ENCODE measurements at regions not wholly inside any gene's neighbourhood (a gene's known extent, or its start where the extent isn't known, plus 50 kb on each side); places are given as distances from the start of the nearest gene placed in this dataset.
A peak's percentile ranks its signal among the peaks of the same experiment; 100 is the strongest.

GRCh38 chr17:77464988-77465357, 324.2 kb downstream of the SEC14L1 start:
- Histone ChIP-seq H3K9me3 (ENCODE audit: control insufficient read depth, insufficient read depth, low read depth, low read length) (no peaks in the 10 kb centered on the region), H3K27ac (ENCODE audit: low read depth, low read length) (peak overlapping the region; percentile 84; the same call in 1 of the 2 replicates), H3K9ac (ENCODE audit: low read length) (no peak overlapping the region), H3K36me3 (ENCODE audit: control insufficient read depth, insufficient read depth, low read length) (peaks cover 11% of the 10 kb centered on the region), H3K4me1 (ENCODE audit: control insufficient read depth, insufficient read depth, low read length) (peaks cover 55% of the 10 kb centered on the region), H3K27me3 (ENCODE audit: control insufficient read depth, insufficient read depth, low read length) (no peaks in the 10 kb centered on the region), H3K4me3 (ENCODE audit: low read depth, low read length) (no peak overlapping the region)

GRCh38 chr17:77465358-77466041, 324.7 kb downstream of the SEC14L1 start:
- no peaks in the 10 kb centered on the region for H3K9me3 ChIP-seq (ENCODE audit: control insufficient read depth, insufficient read depth, low read depth, low read length)
- peak overlapping the region; percentile 55 for H3K9ac ChIP-seq (ENCODE audit: low read length)
- peak overlapping the region; percentile 84; the same call in 1 of the 2 replicates for H3K27ac ChIP-seq (ENCODE audit: low read depth, low read length)
- peak overlapping the region; percentile 49 for H3K4me3 ChIP-seq (ENCODE audit: low read depth, low read length)
- no peaks in the 10 kb centered on the region for H3K27me3 ChIP-seq (ENCODE audit: control insufficient read depth, insufficient read depth, low read length)
- H3K4me1 ChIP-seq (ENCODE audit: control insufficient read depth, insufficient read depth, low read length): peaks cover 55% of the 10 kb centered on the region
- H3K36me3 ChIP-seq (ENCODE audit: control insufficient read depth, insufficient read depth, low read length): peaks cover 16% of the 10 kb centered on the region

DNA sequence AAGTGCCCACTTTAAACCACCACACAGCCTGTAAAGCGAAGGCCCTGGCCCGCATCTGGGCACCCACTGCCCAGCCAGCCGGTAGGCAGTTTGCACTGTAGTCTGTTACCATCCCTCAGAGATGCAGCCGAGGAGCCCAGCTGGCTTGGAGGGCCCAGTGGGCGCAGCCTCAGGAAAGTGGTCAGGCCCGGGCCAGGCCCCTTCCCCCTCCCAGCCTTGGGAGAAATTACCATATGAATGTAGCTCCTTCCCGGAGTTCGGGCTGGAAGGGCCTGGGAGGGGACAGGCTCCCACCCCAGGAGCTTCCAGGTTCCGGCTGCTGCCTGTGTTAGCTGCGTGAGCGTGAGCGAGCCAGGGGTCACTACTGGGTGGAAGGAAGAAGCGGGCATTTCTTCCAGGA, 325.4 kb downstream of the SEC14L1 start:
- Histone ChIP-seq H3K4me3 (ENCODE audit: low read depth, low read length) (peak overlapping the region; percentile 49), H3K36me3 (ENCODE audit: control insufficient read depth, insufficient read depth, low read length) (peaks cover 16% of the 10 kb centered on the region), H3K9me3 (ENCODE audit: control insufficient read depth, insufficient read depth, low read depth, low read length) (no peaks in the 10 kb centered on the region), H3K27me3 (ENCODE audit: control insufficient read depth, insufficient read depth, low read length) (no peaks in the 10 kb centered on the region), H3K27ac (ENCODE audit: low read depth, low read length) (peak overlapping the region; percentile 84), H3K4me1 (ENCODE audit: control insufficient read depth, insufficient read depth, low read length) (peaks cover 59% of the 10 kb centered on the region), H3K9ac (ENCODE audit: low read length) (peak overlapping the region; percentile 71)

DNA sequence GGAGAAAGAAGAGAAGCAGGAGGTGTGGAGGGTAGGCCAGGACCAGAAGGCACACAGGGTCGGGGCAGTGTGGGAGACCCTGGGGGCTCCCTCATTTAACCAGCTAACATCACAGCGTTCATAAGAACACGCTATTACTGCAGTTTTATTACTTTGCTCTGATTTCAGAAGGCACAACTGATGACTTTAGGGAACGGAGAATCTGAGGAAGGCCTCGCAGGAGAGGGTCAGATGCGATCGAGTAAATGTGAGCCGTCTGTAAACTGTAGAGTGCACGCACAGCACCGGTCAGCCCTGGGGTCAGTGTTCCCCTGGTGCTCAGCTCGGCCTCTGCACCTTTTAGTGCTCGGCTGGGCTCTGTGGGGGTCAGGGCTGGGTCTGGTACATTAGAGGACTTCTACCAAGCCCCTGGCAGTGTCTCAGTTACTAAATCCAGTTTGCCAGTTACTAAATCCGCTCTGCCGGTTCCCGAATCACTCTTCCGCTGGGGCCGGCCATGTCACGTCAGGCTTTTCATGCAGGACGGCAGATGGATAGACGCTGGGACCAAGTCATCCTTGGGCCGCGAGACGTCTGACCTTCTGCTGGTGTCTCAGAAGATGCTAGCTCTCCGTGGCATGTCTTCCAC, 325.9 kb downstream of the SEC14L1 start:
- H3K4me1 ChIP-seq (ENCODE audit: control insufficient read depth, insufficient read depth, low read length): peaks cover 59% of the 10 kb centered on the region
- peaks cover 16% of the 10 kb centered on the region for H3K36me3 ChIP-seq (ENCODE audit: control insufficient read depth, insufficient read depth, low read length)
- peak overlapping the region; percentile 71 for H3K9ac ChIP-seq (ENCODE audit: low read length)
- H3K9me3 ChIP-seq (ENCODE audit: control insufficient read depth, insufficient read depth, low read depth, low read length): no peaks in the 10 kb centered on the region
- peak overlapping the region; percentile 84 for H3K27ac ChIP-seq (ENCODE audit: low read depth, low read length)
- peak overlapping the region; percentile 49 for H3K4me3 ChIP-seq (ENCODE audit: low read depth, low read length)
- no peaks in the 10 kb centered on the region for H3K27me3 ChIP-seq (ENCODE audit: control insufficient read depth, insufficient read depth, low read length)

- no peak overlapping the region for H3K9ac ChIP-seq (ENCODE audit: low read length)
Measured at GRCh38 chr17:77467521-77467920, 326.8 kb downstream of the SEC14L1 start.

DNA sequence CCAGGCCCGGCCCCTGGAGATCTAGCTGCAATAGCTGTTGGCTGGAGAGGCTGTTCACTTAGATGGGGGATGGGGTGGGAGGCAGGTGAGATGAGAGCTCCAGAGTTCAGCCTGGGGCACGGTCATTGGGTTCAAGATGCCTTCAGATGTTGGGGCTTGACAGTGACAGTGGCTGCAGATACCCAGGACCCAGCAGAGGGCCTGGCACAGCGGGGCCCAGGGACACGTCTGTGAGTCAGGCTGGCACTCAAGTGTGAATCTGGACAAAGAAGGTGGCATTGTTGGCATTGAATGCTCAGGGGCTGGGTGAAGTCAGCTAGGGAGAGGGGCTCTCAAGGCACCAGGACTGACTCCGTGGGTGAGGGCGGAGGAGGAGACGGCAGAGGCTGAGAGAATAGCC, 328.1 kb downstream of the SEC14L1 start:
- Histone ChIP-seq H3K27me3 (ENCODE audit: control insufficient read depth, insufficient read depth, low read length) (no peaks in the 10 kb centered on the region), H3K4me1 (ENCODE audit: control insufficient read depth, insufficient read depth, low read length) (peaks cover 76% of the 10 kb centered on the region), H3K9me3 (ENCODE audit: control insufficient read depth, insufficient read depth, low read depth, low read length) (no peaks in the 10 kb centered on the region), H3K36me3 (ENCODE audit: control insufficient read depth, insufficient read depth, low read length) (peaks cover 16% of the 10 kb centered on the region), H3K4me3 (ENCODE audit: low read depth, low read length) (no peak overlapping the region), H3K27ac (ENCODE audit: low read depth, low read length) (no peak overlapping the region), H3K9ac (ENCODE audit: low read length) (no peak overlapping the region)

More at GRCh38 chr17:77467521-77467920, 326.8 kb downstream of the SEC14L1 start:
- Histone ChIP-seq H3K27me3 (ENCODE audit: control insufficient read depth, insufficient read depth, low read length) (no peaks in the 10 kb centered on the region), H3K27ac (ENCODE audit: low read depth, low read length) (peak overlapping the region; percentile 84; the same call in 1 of the 2 replicates), H3K9me3 (ENCODE audit: control insufficient read depth, insufficient read depth, low read depth, low read length) (no peaks in the 10 kb centered on the region), H3K36me3 (ENCODE audit: control insufficient read depth, insufficient read depth, low read length) (peaks cover 16% of the 10 kb centered on the region), H3K4me1 (ENCODE audit: control insufficient read depth, insufficient read depth, low read length) (peaks cover 62% of the 10 kb centered on the region), H3K4me3 (ENCODE audit: low read depth, low read length) (no peak overlapping the region)

DNA sequence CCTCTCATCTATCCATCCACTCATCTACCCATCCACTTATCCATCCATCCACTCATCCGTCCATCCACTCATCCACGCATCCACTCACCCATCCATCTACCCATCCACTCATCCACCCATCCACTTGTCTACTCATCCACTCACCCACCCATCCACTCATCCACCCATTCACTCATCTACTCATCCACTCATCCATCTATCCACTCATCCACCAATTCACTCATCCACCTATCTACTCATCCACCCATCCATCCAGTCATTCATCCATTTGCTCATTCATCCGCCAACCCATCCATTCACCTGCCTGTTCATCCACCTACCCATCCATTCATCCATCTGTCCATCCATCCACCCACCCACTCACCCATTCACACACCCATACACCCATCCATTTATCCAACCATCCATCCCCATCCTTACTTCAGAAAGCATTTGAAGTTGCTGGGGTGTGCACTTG, 329.6 kb downstream of the SEC14L1 start:
- Histone ChIP-seq H3K4me1 (ENCODE audit: control insufficient read depth, insufficient read depth, low read length) (peaks cover 84% of the 10 kb centered on the region), H3K9ac (ENCODE audit: low read length) (peak overlapping the region; percentile 69)

GRCh38 chr17:77470800-77471733, 330.3 kb downstream of the SEC14L1 start:
- Histone ChIP-seq H3K4me1 (ENCODE audit: control insufficient read depth, insufficient read depth, low read length) (peaks cover 84% of the 10 kb centered on the region), H3K9ac (ENCODE audit: low read length) (peak overlapping the region; percentile 69), H3K27me3 (ENCODE audit: control insufficient read depth, insufficient read depth, low read length) (no peaks in the 10 kb centered on the region), H3K36me3 (ENCODE audit: control insufficient read depth, insufficient read depth, low read length) (peaks cover 16% of the 10 kb centered on the region), H3K27ac (ENCODE audit: low read depth, low read length) (peak overlapping the region; percentile 88), H3K4me3 (ENCODE audit: low read depth, low read length) (peak overlapping the region; percentile 37; the same call in 1 of the 2 replicates), H3K9me3 (ENCODE audit: control insufficient read depth, insufficient read depth, low read depth, low read length) (no peaks in the 10 kb centered on the region)

More for the DNA sequence above, 329.6 kb downstream of the SEC14L1 start:
- Histone ChIP-seq H3K9me3 (ENCODE audit: control insufficient read depth, insufficient read depth, low read depth, low read length) (no peaks in the 10 kb centered on the region), H3K36me3 (ENCODE audit: control insufficient read depth, insufficient read depth, low read length) (peaks cover 16% of the 10 kb centered on the region), H3K27me3 (ENCODE audit: control insufficient read depth, insufficient read depth, low read length) (no peaks in the 10 kb centered on the region), H3K4me3 (ENCODE audit: low read depth, low read length) (peak overlapping the region; percentile 37; the same call in 1 of the 2 replicates), H3K27ac (ENCODE audit: low read depth, low read length) (peak overlapping the region; percentile 88)

DNA sequence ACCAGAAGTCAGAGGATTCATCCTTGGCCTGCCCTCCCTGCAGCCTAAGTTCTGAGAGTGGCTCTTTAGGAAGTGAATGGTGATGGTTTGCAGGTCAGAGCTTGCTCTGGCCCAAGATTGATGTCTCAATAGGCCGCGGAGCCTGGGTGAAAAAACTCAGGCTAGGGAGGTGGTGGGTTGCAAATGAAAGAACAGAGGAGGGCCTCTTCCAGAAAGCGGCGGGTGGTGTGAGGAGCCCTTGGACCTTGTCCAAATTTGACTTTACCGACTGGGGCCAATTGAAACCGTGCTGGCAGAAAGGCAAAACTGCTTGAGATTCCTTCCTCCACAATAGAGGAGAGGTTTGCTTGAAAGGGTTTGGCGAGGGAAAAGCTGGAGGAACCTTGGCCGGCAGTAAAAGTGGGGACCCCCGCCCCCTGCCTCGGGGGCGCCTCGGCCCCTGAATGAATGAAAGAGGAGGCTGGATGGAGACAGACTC, 331.3 kb downstream of the SEC14L1 start:
- peak overlapping the region; percentile 13; the same call in 1 of the 2 replicates for H3K4me3 ChIP-seq (ENCODE audit: low read depth, low read length)
- H3K9ac ChIP-seq (ENCODE audit: low read length): peak overlapping the region; percentile 64
- peaks cover 85% of the 10 kb centered on the region for H3K4me1 ChIP-seq (ENCODE audit: control insufficient read depth, insufficient read depth, low read length)
- no peaks in the 10 kb centered on the region for H3K9me3 ChIP-seq (ENCODE audit: control insufficient read depth, insufficient read depth, low read depth, low read length)
- peak overlapping the region; percentile 88 for H3K27ac ChIP-seq (ENCODE audit: low read depth, low read length)
- H3K27me3 ChIP-seq (ENCODE audit: control insufficient read depth, insufficient read depth, low read length): no peaks in the 10 kb centered on the region
- H3K36me3 ChIP-seq (ENCODE audit: control insufficient read depth, insufficient read depth, low read length): peaks cover 16% of the 10 kb centered on the region

DNA sequence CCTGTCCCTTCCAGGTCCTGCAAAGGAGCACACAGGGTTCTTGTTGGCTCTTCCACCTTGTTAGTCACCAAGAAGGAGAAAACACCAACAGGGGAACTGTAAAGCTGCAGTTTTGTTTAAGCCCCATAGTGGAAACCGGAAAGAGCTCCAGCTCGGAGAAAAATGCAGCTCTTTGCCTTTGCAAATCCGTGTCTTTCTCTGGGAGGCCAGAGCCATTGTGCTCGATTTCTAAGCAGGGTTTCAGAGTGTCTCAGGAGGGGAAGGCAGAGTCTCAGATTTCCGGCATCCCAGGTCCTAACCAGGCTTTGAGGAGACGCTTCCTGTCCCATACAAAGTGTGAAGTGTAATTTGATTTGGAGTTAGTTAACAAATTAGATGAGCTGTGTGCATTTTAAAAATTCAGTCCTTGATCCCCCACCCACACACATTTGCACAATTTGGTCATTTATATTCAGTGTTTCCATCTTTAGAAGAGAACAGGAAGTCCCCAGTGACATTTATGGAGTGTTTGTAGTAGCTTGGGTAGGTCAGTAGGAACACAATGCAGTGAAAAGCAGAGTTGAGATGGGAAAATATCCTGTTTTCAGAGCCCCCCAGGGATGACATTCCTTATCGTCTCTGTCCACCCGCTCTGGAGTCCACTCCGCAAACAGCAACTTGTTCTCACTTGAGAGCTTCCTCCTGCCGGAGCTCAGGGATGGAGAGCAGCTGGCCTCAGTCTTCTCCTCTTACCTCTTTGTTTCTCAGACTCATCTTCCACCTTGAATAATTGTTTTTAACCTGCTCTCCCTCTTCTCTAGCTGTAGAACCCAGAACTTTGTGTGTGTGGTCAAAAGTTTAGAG, 331.9 kb downstream of the SEC14L1 start:
- Histone ChIP-seq H3K27ac (ENCODE audit: low read depth, low read length) (peak overlapping the region; percentile 88), H3K4me3 (ENCODE audit: low read depth, low read length) (0 out of 2 replicates have a peak overlapping the region, but pooled peaks have one; percentile 13), H3K27me3 (ENCODE audit: control insufficient read depth, insufficient read depth, low read length) (no peaks in the 10 kb centered on the region), H3K9ac (ENCODE audit: low read length) (peak overlapping the region; percentile 64), H3K36me3 (ENCODE audit: control insufficient read depth, insufficient read depth, low read length) (peaks cover 16% of the 10 kb centered on the region), H3K9me3 (ENCODE audit: control insufficient read depth, insufficient read depth, low read depth, low read length) (no peaks in the 10 kb centered on the region), H3K4me1 (ENCODE audit: control insufficient read depth, insufficient read depth, low read length) (peaks cover 86% of the 10 kb centered on the region)
